PFSK-1 (cell line): ENCODE measurements at regions not wholly inside any gene's neighbourhood (a gene's known extent, or its start where the extent isn't known, plus 50 kb on each side); places are given as distances from the start of the nearest gene placed in this dataset.

ENCODE experiments used
- POLR2AphosphoS5 ChIP-seq: IDR thresholded peaks from 2 replicates; pipeline ENCODE4 v1.6.1; 2012; ENCODE audit warnings: low read depth, mild to moderate bottlenecking, control low read depth, low read length, moderate library complexity
- SIN3A ChIP-seq: IDR thresholded peaks from 2 replicates; pipeline ENCODE4 v1.6.1; 2012; ENCODE audit warnings: mild to moderate bottlenecking, low read length, moderate library complexity, borderline replicate concordance; ENCODE audit not compliant: insufficient read depth
- TAF1 ChIP-seq: IDR thresholded peaks from 2 replicates; pipeline ENCODE4 v1.6.1; 2012; ENCODE audit warnings: low read length, control low read depth, borderline replicate concordance; ENCODE audit not compliant: insufficient read depth
- TF ChIP-seq, protein P1 (sequence below), 2 experiments: IDR thresholded peaks; 2 replicates each; pipeline versions ENCODE4 v1.6.1 to v1.8.0; 2011 to 2012; ENCODE audit warnings: low read depth in 2 of 2, low read length in 2 of 2, control low read depth in 1 of 2, inconsistent platforms in 1 of 2, mild to moderate bottlenecking in 1 of 2, moderate library complexity in 1 of 2; ENCODE audit not compliant: insufficient read depth in 1 of 2

DNA sequence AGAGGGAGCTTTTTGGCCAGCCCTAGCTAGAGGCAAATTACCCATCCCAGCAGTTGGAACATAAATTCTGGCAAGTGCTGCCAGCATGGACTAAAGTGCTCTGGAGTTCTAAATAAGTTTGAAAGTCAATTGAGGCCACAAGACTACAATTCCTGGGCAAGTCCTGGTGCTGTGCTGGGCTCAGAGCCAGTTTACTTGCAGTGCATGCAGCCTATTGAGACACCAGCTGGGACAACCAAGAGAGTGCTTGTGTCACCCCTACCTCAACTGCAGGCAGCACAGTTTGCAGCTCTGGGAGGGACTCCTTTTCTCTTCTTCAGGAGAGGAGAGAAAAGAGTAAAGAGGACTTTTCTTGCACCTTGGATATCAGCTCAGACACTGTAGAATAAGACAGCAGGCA is 277.2 kb upstream of the TMEFF2 start:
- TF ChIP-seq TAF1 (no peak), POLR2AphosphoS5 (no peak), SIN3A (no peak)
- TF ChIP-seq, protein P1, sequence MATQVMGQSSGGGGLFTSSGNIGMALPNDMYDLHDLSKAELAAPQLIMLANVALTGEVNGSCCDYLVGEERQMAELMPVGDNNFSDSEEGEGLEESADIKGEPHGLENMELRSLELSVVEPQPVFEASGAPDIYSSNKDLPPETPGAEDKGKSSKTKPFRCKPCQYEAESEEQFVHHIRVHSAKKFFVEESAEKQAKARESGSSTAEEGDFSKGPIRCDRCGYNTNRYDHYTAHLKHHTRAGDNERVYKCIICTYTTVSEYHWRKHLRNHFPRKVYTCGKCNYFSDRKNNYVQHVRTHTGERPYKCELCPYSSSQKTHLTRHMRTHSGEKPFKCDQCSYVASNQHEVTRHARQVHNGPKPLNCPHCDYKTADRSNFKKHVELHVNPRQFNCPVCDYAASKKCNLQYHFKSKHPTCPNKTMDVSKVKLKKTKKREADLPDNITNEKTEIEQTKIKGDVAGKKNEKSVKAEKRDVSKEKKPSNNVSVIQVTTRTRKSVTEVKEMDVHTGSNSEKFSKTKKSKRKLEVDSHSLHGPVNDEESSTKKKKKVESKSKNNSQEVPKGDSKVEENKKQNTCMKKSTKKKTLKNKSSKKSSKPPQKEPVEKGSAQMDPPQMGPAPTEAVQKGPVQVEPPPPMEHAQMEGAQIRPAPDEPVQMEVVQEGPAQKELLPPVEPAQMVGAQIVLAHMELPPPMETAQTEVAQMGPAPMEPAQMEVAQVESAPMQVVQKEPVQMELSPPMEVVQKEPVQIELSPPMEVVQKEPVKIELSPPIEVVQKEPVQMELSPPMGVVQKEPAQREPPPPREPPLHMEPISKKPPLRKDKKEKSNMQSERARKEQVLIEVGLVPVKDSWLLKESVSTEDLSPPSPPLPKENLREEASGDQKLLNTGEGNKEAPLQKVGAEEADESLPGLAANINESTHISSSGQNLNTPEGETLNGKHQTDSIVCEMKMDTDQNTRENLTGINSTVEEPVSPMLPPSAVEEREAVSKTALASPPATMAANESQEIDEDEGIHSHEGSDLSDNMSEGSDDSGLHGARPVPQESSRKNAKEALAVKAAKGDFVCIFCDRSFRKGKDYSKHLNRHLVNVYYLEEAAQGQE (IDR thresholded peaks at IDR 0.05; ENCODE audit: insufficient read depth in 1 of 2, low read depth in 2 of 2, low read length in 2 of 2): no peak
